ENCODE measurements at regions not wholly inside any gene's neighbourhood (a gene's known extent, or its start where the extent isn't known, plus 50 kb on each side); places are given as distances from the start of the nearest gene placed in this dataset.

DNA sequence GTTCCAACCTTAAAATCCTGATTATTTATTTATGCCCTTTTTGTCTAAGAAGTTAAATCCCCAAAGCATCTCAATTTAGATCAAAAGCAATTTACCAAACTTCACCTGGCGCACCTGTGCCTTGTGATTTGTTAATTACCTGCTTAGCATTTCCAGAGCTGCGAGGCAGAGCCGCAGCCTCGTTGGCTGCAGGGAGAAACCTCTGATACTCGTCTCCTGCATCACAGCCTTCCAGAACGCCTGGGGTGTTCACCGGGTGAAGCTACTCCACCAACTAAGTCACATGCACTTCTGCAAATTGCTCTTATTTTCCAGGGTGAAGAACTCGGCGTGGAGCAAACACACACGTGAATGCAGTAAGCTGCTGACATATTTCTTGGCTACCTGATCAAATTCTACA lies 198.1 kb upstream of the RNF32 start:
- TF ChIP-seq CTCF (conservative IDR thresholded peaks at IDR 0.05 in 1 of 2, IDR thresholded peaks at IDR 0.05 in 1 of 2; ENCODE audit: low read depth in 1 of 2, low read length in 2 of 2) (no peak), EZH2 (IDR thresholded peaks at IDR 0.05; ENCODE audit: low read length, missing control alignments) (no peak)
